NCI-H524 (cell line): ENCODE measurements at regions not wholly inside any gene's neighbourhood (a gene's known extent, or its start where the extent isn't known, plus 50 kb on each side); places are given as distances from the start of the nearest gene placed in this dataset.
"Not testable (repeated sequence)": the region's sequence is repeated elsewhere in the genome, so short reads cannot be mapped to it uniquely, and the experiment has no call there.

Experiments used
- DNase-seq, 2 experiments: peaks; one replicate each; lab custom pipeline; 2025; lab: John Stamatoyannopoulos, UW

DNA sequence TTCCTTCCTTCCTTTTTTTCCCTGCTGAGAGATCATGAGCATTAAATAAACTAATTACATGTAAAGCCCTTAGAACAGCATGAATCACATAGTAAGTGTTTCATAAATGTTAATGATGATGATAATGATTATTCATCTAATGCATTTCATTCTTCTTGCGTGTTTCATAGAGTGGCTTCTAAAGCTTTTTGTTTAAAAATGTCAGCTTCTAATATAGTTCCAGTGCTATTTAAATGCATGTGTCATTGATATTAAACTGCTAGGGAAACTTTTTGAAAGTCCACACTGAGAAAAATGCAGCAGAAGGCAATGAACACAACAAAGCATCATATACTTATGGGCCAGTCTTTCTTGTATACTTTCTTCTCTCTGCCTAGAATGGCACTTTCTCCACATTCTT, 894.8 kb downstream of the REEP3 start:
- DNase-seq, result no peak

DNA sequence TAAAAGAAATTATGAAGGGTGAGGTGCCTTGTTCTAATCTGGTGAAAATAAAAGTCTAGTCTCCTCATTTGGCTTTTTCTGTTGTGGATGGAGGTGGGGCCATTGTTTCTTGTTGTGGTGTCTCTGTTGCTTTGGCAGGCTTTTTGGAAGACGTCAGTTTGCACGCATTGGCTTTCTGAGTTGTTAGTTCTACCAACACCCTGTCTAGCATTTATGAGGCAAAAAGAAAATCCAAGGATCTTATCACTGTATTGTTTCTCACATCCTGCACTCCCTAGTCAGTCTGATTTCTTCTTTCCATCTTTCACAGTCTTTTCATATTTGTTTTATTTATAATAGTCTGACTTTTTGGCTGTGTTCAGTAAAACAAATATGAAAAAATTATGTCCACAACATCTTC, 898.3 kb downstream of the REEP3 start:
- no peak for DNase-seq

- no peak for DNase-seq
These were observed 905.5 kb downstream of the REEP3 start for GRCh38 chr10:64426745-64427144.

DNA sequence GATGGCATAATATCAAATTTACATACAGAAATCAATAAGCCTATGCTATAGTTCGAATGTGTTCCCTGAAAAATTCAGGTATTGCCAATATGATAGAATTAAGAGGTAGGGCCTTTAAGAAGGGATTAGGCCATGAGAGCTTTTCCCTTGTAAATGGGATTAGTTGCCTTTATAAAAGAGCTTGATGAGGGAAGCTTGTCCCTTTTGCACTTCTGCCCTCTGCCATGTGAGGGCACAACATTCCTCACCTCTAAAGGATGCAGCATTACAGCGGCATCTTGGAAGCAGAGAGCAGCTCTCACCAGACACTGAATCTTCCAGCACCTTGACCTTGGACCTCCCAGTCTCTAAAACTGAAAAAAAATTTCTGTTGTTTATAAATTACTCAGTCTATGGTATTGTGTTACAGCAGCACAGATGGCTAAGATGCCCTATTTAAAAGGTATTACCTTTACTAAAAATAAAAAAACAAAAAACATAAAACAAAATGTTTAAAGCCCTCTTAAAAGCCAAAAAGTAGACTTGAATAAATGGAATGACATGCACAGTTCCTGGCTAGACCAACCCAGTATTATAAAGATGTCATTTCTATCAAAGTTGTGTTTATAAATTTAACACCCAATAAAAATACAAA, 909.6 kb downstream of the REEP3 start:
- DNase-seq, result peak; percentile 42 to 85

- DNase-seq, result not testable (repeated sequence)
These were observed 920.7 kb downstream of the REEP3 start for GRCh38 chr10:64441872-64442271.

GRCh38 chr10:64444163-64444562, 923.0 kb downstream of the REEP3 start:
- DNase-seq, result no peak

DNA sequence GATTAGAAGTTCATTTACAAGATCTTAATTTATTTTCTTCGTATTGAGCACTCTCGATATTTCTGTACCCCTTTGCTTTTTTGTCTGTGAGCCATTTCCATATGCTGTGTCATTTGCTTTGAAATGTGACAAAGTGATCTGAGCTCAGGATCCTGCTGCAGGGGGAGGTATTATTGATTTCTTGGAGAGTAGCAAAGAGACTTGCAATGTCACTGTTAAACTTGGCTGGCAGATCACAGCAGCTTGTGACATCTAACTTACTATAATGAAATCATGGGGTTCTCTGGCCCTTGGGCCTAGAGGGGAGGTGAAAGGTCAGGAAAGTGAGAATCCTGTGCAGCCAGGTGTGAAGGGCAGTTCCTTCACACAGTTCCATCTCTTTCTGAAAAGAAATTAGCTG, 923.4 kb downstream of the REEP3 start:
- DNase-seq, result no peak

DNA sequence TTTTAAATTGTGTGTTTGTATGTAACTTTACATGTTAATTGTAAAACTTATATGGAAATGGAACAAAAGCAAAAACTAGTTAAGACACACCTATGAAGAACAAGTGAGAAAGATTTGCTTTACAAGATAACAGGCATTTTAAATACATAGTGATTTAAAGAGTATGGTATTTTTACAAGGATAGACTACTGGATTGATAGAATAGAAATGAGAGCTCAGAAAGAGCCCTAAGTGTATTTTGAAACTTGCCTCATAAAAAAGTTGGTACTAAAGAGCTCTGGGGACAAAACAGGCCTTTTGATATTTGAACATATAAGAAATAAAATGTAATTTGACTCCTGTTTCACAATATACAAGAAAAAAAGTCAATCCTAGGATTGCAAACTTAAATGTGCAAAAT, 928.4 kb downstream of the REEP3 start:
- DNase-seq, result no peak

DNA sequence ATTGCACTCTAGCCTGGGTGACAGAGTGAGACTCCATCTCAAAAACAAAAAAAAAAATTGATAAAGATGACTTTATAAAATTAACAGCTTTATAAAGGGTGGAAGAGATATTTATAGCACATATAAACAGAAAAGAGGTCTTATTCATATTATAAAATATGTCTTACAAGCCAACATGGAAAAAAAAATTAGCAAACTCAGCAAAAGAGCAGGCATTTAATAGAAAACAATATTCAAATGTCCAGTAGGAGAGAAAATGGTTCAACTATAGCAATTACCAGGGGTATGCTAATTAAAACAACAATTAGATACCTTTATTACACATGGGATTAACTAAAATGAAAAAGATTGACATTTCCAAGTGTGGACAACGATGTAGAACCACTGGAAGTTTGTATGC, 929.1 kb downstream of the REEP3 start:
- no peak for DNase-seq

GRCh38 chr10:64454962-64455361, 933.8 kb downstream of the REEP3 start:
- DNase-seq, result no peak

DNA sequence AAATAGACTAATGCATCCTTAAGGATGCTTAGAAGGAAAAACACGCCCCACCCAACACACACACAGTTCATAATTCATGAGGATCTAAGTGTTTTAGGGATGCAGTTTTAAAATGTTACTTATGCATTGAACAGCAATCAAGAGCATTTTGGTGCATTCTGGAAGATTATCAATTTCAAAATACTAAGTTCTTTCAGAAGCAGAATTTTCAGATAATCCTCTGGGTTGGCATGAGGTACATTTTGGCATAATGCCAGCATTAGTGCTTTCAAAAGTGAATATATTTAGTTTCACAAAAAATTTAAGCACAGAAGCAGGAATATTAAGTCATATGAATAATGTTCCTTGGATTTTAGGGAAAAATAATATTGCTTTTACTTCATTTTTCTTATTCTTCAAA, 937.1 kb downstream of the REEP3 start:
- peak in 1 of 2 experiments; percentile 0 for DNase-seq

GRCh38 chr10:64463406-64463805, 942.2 kb downstream of the REEP3 start:
- no peak for DNase-seq

GRCh38 chr10:64465653-64466052, 944.5 kb downstream of the REEP3 start:
- DNase-seq, result no peak

DNA sequence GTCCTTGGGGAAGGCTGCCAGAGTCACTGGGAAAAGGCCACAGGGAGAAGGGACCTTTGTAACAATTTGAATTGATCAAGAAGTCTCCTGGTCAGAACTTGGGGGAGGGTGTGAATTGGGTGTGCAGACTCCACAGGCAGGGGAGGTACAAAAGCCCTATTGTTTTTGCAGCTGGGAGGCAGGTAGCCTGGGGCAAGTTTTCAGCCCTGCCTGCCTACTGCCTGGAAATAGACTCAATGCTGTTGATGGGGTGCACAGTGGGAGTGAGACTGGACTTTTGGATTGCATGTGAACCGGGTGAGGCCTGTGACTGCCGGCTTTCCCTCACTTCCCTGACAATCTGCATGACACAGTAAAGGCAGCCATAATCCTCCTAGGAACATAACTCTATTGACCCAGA, 947.0 kb downstream of the REEP3 start:
- no peak for DNase-seq

DNA sequence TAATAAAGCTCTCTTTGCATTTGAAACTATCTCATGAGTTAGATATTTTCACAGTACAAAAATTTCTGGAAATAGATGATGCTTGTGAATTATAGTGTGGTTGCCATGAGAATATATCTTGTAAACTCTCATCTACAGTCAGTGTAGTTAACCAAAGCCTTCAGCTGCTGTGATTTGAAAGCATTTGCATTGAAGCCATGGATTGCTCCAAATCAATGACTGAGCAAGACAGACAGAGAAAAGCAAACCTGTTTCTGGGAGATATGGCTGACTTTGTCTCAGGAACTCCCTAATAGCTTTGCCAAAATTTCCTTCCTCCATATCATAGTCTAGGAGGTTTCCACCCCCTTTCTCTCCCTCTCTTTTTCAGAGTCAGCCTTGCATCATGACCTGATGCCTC, 955.3 kb downstream of the REEP3 start:
- no peak for DNase-seq

- DNase-seq, result no peak
These were observed 956.6 kb downstream of the REEP3 start for GRCh38 chr10:64477791-64478190.

DNA sequence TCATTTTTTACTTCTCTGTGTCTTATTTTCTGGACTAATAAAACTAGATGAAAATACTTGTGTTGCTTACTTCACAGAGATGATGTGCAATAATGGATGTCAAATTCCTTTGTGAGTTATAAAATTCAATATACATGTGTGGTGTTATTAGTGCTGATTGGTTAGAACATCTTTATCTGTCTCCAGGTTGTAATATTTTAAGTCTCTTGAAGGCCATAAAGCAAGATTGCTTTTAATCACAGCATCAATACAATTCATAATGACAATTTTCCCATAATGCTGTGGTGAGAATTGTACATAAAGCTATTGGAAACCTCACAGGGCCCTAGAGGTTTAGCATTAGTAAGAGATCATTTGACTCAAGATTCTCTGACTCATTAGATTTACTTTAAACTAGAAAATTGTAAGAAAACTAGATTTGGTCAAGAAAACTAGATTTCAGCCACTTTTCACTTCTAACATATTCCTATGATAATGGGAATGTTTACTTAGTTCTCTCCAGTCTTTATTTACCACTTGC, 963.7 kb downstream of the REEP3 start:
- DNase-seq, result no peak

DNA sequence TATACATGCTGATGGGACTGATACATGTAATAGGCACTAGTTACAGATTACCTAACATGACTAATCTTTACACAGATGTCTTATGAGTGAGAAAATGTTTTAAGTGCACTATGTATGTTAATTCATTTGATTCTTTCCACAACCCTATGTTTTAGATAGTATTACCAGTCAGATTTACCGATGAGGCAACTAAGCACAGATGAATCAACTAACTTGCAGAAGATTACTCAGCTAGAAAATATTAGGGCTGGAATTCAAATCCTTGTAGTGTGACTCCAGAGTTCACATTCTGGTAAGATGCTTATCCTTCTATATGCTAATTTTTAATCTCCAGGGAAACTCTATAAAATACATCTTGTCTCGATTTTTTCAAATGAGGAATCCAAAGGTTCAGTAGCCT, 964.9 kb downstream of the REEP3 start:
- no peak for DNase-seq

DNA sequence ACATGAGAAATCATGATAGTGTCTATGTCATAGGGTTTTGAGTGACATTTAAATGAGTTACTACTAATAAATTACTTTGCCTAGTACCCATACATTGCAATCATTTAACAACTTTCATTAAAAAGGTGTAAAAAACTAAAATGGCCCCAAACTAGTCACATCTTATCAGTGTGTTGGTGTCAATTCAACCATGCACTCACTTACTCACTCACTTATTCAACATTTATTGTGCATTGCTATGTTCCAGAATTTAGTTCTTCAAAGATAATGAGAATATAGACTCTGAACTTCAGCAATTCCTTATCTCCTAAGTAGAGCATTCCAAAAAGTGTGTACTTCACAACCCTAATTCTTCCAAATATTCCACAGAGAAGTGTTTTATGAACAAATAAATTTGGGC, 965.7 kb downstream of the REEP3 start:
- DNase-seq, result no peak

- DNase-seq, result no peak
These were observed 973.7 kb downstream of the REEP3 start for GRCh38 chr10:64494901-64495300.

DNA sequence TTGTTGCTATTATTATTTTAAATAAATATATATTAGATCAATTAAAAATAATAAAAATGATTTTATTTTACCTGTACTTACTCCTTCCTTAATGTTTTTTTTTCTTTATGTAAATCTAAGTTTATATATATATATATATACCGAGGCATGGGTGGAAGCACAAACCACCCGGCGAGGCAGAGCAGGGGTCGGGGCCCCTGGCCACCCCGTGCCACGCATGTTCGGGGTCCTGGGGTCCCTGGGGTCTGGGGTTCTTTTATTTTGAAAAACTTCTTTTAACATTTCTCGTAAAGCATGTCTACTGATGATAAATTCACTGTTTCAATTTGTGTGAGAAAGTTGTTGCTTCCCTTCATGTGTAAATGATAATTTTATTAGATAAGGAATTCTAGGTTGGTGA, 976.1 kb downstream of the REEP3 start:
- DNase-seq, result no peak

DNA sequence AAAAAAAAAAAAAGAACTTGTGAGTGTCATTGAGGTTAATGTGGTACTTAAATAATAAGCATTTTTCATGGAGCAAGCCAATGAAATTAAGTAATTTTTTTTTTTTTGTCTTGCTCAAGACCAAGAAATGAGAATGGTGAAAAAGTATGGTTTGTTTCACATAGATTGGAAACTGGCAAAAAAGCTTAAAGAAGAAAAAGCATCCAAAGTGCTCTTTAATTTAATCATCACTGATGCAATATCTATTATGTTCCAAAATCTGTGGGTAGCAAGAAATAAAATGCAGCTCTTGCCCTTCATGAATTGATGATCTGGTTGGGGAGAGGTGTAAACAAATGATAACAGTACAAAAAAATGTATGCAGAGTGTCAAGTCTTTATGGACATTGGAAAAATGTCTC, 980.6 kb downstream of the REEP3 start:
- no peak for DNase-seq

DNA sequence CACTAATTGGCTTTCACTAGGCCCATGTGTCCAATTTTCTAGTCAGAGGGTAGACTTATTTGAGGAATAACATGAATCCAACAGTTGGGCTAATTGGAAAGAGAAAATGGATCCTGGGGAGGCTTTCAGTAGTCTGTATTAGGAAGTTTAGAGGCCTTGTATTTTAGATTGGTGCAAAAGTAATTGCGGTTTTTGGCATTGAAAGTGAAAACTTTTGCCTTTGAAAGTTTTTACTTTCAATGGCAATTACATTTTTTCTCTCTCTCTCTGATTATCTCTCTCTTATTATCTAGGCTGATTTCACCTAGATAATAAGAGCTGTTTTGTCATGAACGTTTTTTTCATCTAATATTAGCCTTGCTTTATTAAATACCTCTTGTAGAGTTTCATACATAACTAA, 981.7 kb downstream of the REEP3 start:
- no peak for DNase-seq

GRCh38 chr10:64503429-64503828, 982.2 kb downstream of the REEP3 start:
- DNase-seq, result no peak
